ENCODE measurements at regions not wholly inside any gene's neighbourhood (a gene's known extent, or its start where the extent isn't known, plus 50 kb on each side); places are given as distances from the start of the nearest gene placed in this dataset.

DNA sequence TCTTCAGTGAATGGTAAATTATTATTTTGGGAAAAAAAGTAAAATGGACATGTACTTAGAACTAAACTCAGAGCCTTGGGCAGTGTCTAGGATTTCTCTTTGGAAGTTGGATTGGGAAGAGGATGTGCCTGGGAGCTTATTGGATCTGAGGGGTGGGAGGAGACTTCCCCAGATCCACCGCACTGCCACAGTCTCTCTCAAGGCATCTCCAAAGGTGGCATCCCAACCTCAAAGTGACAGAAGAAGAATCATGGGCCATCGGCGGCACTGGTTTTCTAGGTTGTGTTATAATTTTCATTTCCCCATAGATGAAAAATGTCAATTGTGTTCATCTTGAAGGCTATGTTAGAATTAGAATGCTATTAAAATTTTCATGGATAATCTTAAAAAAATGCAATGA, 66.8 kb upstream of the CD93 start:
- Mint-ChIP-seq H3K36me3 (ENCODE audit: low read depth) (no peaks in the 10 kb centered on the region), H3K4me1 (ENCODE audit: low read depth) (peaks cover 33% of the 10 kb centered on the region), H3K4me3 (ENCODE audit: unreplicated experiment) (no peak overlapping the region), H3K27me3 (ENCODE audit: low read depth) (no peaks in the 10 kb centered on the region), H3K27ac (ENCODE audit: unreplicated experiment) (peak overlapping the region; percentile 81), H3K9me3 (ENCODE audit: low read depth) (no peaks in the 10 kb centered on the region)
- DNase-seq (ENCODE audit: low spot score): no peak
- TF ChIP-seq, protein P1, sequence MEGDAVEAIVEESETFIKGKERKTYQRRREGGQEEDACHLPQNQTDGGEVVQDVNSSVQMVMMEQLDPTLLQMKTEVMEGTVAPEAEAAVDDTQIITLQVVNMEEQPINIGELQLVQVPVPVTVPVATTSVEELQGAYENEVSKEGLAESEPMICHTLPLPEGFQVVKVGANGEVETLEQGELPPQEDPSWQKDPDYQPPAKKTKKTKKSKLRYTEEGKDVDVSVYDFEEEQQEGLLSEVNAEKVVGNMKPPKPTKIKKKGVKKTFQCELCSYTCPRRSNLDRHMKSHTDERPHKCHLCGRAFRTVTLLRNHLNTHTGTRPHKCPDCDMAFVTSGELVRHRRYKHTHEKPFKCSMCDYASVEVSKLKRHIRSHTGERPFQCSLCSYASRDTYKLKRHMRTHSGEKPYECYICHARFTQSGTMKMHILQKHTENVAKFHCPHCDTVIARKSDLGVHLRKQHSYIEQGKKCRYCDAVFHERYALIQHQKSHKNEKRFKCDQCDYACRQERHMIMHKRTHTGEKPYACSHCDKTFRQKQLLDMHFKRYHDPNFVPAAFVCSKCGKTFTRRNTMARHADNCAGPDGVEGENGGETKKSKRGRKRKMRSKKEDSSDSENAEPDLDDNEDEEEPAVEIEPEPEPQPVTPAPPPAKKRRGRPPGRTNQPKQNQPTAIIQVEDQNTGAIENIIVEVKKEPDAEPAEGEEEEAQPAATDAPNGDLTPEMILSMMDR (IDR thresholded peaks at IDR 0.05): no peak

DNA sequence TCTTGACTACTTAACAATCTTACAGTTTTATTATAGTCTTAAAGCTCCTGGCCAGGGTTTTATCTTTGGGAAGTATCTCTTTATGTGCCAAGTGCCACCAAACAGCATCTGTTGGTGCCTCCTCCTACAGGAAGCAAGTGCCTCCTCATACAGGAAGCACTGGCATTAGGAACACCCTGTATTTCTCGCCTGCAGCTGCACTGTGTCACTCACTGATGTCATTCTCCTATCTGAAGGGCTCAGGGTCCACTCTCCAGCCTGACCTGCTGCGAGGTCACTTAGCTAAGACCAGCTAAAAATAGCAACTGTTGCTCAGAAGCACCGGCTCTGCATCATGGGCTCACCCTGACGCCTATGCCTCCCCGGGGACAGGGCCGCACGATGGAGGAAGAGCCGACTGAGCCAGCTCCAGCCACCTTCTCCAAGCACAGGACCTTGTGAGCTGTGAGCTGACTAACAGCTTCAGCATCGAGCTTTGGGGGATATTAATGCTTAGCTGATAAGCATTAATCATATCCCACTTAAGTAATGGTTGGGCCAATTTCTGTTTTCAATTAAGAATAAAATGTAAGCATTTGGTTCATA, 66.3 kb upstream of the CD93 start:
- Mint-ChIP-seq H3K27ac (ENCODE audit: unreplicated experiment) (peak overlapping the region; percentile 81), H3K9me3 (ENCODE audit: low read depth) (no peaks in the 10 kb centered on the region), H3K36me3 (ENCODE audit: low read depth) (no peaks in the 10 kb centered on the region), H3K4me1 (ENCODE audit: low read depth) (peaks cover 38% of the 10 kb centered on the region), H3K4me3 (ENCODE audit: unreplicated experiment) (no peak overlapping the region), H3K27me3 (ENCODE audit: low read depth) (no peaks in the 10 kb centered on the region)
- TF ChIP-seq, protein P1 (IDR thresholded peaks at IDR 0.05): no peak
- no peak for DNase-seq (ENCODE audit: low spot score)

- Mint-ChIP-seq H3K27ac (ENCODE audit: unreplicated experiment) (peak overlapping the region; percentile 81), H3K36me3 (ENCODE audit: low read depth) (no peaks in the 10 kb centered on the region), H3K27me3 (ENCODE audit: low read depth) (no peaks in the 10 kb centered on the region), H3K4me1 (ENCODE audit: low read depth) (peaks cover 42% of the 10 kb centered on the region), H3K9me3 (ENCODE audit: low read depth) (no peaks in the 10 kb centered on the region), H3K4me3 (ENCODE audit: unreplicated experiment) (no peak overlapping the region)
- DNase-seq (ENCODE audit: low spot score): no peak
- TF ChIP-seq, protein P1 (IDR thresholded peaks at IDR 0.05): peak; percentile 18
These were observed 65.8 kb upstream of the CD93 start for GRCh38 chr20:23151885-23152284.

DNA sequence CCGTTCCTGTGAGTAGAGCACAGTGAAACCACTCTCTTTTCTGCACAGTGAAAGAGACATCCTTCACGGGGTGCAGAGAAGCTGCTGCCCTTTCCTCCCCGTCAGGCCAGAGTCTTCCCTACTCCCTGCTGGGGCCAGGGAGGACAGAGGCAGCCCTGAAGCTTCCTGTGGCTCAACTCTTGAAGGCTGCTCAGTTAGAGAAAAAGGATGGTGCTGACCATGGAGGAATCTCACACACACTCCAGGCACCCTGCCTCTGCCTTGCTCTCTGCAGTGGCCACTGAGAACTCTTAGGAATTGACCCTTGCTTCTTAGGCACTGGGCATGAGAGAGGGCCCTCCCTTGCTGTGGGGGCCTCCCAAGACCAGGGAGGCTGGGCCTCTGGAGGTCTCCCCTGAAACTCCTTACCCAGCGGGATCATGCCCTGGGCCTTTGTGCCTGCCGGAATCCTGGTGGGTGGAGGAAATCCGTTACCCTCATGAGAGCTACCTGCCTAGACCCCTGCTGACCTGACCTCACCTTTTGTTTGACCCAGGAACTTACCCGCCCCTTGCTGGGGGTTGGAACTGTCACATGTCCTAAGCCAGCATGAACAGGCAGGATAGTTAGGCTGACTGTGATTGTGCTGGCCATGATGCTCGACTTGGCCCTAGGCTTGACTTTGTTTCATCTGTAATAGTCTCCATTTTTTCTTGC, 65.0 kb upstream of the CD93 start:
- H3K9me3 Mint-ChIP-seq (ENCODE audit: low read depth): no peaks in the 10 kb centered on the region
- no peak overlapping the region for H3K27ac Mint-ChIP-seq (ENCODE audit: unreplicated experiment)

GRCh38 chr20:23150304-23151007, 64.3 kb upstream of the CD93 start:
- H3K4me1 Mint-ChIP-seq (ENCODE audit: low read depth): peaks cover 38% of the 10 kb centered on the region
- no peaks in the 10 kb centered on the region for H3K9me3 Mint-ChIP-seq (ENCODE audit: low read depth)
- no peak overlapping the region for H3K4me3 Mint-ChIP-seq (ENCODE audit: unreplicated experiment)
- no peaks in the 10 kb centered on the region for H3K36me3 Mint-ChIP-seq (ENCODE audit: low read depth)
- H3K27me3 Mint-ChIP-seq (ENCODE audit: low read depth): no peaks in the 10 kb centered on the region
- H3K27ac Mint-ChIP-seq (ENCODE audit: unreplicated experiment): no peak overlapping the region
- DNase-seq (ENCODE audit: low spot score): no peak
- TF ChIP-seq, protein P1 (IDR thresholded peaks at IDR 0.05): no peak

More for the DNA sequence above, 65.0 kb upstream of the CD93 start:
- TF ChIP-seq, protein P1 (IDR thresholded peaks at IDR 0.05): no peak
- no peak overlapping the region for H3K4me3 Mint-ChIP-seq (ENCODE audit: unreplicated experiment)
- H3K27me3 Mint-ChIP-seq (ENCODE audit: low read depth): no peaks in the 10 kb centered on the region
- peaks cover 42% of the 10 kb centered on the region for H3K4me1 Mint-ChIP-seq (ENCODE audit: low read depth)
- no peak for DNase-seq (ENCODE audit: low spot score)
- no peaks in the 10 kb centered on the region for H3K36me3 Mint-ChIP-seq (ENCODE audit: low read depth)

All from chondrocyte (in vitro differentiated cells).